Jurkat, Clone E6-1 (cell line): ENCODE measurements at regions not wholly inside any gene's neighbourhood (a gene's known extent, or its start where the extent isn't known, plus 50 kb on each side); places are given as distances from the start of the nearest gene placed in this dataset.

Experiments used
- DNase-seq: peaks from one replicate; pipeline ENCODE4 v3.0.0-alpha.2; 2011; ENCODE audit warnings: low read depth, low spot score
- H3K4me3 ChIP-seq: 2 replicates; pipeline ENCODE4 v1.5.1; 2011; ENCODE audit warnings: mild to moderate bottlenecking, low read length, control low read depth, moderate library complexity

DNA sequence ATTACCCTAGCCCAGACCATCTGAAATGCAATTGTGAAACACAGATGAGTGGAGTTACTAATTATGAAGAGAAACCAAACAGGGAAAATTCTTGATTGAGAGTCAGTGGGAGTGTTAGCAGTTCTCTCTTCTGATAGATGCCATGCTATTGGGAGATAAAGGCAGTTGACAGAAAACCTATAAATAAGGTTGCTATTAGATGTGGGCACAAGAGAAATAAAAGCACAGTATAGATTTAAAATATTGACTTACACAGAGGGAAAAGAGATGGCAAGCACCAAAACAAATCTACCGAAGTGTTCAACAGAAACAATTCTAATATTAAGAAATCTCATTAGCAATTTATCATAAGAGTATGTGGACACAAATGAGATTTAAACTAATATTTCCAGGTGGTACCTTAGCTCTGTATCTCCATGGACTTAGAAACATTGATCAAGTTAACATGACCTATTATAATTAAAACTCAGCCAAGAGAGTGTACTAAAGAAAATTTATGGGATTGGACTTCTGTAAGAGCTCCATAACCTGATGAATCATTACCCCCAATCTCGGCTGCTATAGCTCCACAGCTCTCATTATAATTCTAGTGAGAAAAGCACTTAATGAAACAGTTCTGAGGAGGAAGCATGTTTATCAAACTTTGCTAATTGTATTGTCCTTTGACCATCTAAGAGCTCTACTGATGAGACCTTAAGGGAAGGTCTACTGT, 665.0 kb upstream of the RIOK2 start:
- DNase-seq = no peak
- H3K4me3 ChIP-seq = no peak overlapping the region

GRCh38 chr5:97851036-97851435, 668.0 kb upstream of the RIOK2 start:
- no peak overlapping the region for H3K4me3 ChIP-seq
- no peak for DNase-seq

DNA sequence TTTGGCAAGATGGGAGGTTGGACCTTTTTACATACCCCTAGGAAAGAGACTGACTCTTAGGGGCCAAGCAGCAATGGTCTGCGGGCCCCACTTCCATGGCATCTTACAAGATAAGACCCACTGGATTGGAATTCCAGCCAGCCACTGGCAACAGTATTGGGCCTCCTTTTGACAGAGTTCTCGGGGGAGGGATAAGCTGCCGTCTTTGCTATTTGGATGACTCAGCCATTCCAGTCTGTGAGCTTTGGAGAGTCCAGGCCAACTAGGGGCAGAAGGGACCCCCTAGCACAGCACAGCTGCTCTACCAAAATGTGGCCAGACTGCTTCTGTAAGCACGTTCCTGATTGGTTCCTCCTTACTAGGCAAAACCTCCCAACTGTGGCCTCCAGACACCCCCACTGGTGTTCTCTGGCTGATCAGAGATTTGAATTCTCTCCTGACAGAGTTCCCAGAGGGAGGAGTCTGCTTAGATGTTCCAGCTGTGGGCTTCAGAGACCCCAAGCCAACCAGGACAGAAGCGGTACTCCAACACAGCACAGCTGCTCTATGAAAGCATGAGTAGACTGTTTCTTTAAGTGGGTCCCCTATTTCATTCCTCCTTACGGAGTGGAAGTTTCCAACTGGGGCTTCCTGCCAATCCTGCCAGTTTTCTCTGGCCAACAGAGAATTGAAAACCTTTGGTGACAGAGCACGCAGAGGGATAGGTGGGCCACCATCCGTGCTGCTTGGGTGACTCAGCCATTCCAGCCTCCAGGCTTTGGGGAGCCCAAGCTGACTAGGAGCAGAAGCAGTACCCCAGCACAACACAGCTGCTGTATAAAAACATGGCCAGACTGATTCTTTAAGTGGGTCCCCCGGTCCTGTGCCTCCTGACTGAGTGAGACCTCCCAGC, 672.1 kb upstream of the RIOK2 start:
- no peak for DNase-seq

GRCh38 chr5:97874491-97874890, 691.4 kb upstream of the RIOK2 start:
- no peak for DNase-seq
- no peak overlapping the region for H3K4me3 ChIP-seq

More for the DNA sequence above, 672.1 kb upstream of the RIOK2 start:
- no peak overlapping the region for H3K4me3 ChIP-seq

GRCh38 chr5:97876272-97876671, 693.2 kb upstream of the RIOK2 start:
- DNase-seq = no peak
- H3K4me3 ChIP-seq = no peak overlapping the region

DNA sequence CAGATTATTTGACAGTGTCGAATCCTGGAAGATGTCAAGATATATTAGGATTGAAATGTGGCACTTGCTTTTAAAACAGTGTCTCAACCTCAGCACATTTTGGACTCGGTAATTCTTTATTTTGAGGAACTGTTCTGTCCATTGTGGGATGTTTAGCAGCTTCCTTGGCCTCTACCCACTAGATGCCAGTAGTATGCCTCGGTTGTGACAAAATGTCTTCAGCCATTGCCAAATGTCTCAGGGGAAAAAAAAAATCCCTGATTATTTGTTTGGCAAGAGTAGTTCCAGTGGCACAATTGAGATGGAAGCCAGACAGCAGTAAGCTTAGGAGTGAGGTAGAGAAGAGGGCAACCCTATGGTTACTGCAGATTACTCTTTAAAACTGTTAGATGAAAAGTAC, 694.5 kb upstream of the RIOK2 start:
- no peak for DNase-seq
- H3K4me3 ChIP-seq = no peak overlapping the region

- no peak for DNase-seq
Measured at GRCh38 chr5:97888439-97888838, 705.4 kb upstream of the RIOK2 start.

GRCh38 chr5:97891971-97892370, 708.9 kb upstream of the RIOK2 start:
- no peak for DNase-seq
- H3K4me3 ChIP-seq = no peak overlapping the region

More at GRCh38 chr5:97888439-97888838, 705.4 kb upstream of the RIOK2 start:
- no peak overlapping the region for H3K4me3 ChIP-seq

DNA sequence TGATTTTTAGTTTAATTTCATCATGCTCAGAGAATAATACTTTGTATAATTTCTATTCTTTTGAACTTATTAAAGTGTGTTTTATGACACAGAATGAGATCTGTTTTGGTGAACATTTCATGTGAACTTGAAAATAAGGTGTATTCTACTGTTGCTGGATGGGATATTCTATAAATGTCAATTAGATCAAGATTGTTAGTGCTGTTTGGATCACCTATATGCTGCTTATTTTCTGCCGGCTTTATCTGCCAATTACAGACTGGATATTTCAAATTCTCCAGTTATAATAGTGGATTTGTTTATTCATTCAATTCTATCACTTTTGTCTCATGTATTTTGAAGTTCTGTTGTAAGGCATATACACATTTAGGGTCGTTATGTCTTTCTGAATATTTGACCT, 720.7 kb upstream of the RIOK2 start:
- no peak overlapping the region for H3K4me3 ChIP-seq
- DNase-seq = no peak

DNA sequence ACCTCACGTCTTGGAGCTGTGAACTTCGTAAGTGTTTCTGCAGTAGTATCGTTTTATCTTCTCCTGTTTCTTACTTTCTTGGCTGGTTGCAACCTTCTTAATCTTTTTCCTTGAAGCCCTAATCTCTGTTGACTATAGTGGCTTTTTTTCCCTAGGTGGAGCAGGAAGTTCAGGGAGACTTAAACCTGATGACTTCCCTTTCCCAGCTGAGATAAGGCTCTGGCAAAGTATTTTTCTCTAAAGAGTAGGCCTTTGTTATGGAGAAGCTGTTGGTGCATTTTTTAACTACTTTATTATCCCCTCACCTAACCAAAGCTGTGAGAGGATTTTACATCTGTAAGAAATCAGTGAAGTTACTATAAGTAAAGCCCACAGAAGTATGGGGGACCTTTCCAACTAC, 723.1 kb upstream of the RIOK2 start:
- no peak overlapping the region for H3K4me3 ChIP-seq
- DNase-seq = no peak

GRCh38 chr5:97907646-97908400, 724.8 kb upstream of the RIOK2 start:
- no peak overlapping the region for H3K4me3 ChIP-seq
- no peak for DNase-seq

GRCh38 chr5:97909541-97909940, 726.5 kb upstream of the RIOK2 start:
- no peak for DNase-seq
- no peak overlapping the region for H3K4me3 ChIP-seq

- H3K4me3 ChIP-seq = no peak overlapping the region
- DNase-seq = no peak
Measured at GRCh38 chr5:97914483-97914882, 731.4 kb upstream of the RIOK2 start.

GRCh38 chr5:97915106-97915505, 732.1 kb upstream of the RIOK2 start:
- H3K4me3 ChIP-seq = no peak overlapping the region
- no peak for DNase-seq

DNA sequence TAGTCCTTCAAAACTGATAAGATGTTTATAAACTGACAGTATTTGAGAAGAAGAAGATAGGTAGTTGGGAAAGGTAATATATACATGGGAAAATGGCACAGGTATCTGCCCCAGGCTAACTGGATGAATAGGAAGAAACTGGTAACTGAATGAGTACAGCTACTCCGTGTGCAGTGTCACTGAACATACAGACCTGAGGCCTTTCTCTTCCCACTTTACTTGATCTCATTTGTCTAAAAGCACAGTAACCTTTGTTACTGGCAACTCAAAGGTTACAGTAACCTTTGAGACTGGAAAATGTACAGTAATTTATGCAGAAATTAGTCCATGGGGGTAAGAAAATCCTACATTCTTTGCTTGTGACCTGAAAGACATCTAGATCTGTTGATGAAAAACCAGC, 735.0 kb upstream of the RIOK2 start:
- no peak for DNase-seq
- H3K4me3 ChIP-seq = no peak overlapping the region

- no peak overlapping the region for H3K4me3 ChIP-seq
- no peak for DNase-seq
Measured at GRCh38 chr5:97918620-97919019, 735.6 kb upstream of the RIOK2 start.

- DNase-seq = no peak
- H3K4me3 ChIP-seq = no peak overlapping the region
Measured at GRCh38 chr5:97919719-97920118, 736.7 kb upstream of the RIOK2 start.

DNA sequence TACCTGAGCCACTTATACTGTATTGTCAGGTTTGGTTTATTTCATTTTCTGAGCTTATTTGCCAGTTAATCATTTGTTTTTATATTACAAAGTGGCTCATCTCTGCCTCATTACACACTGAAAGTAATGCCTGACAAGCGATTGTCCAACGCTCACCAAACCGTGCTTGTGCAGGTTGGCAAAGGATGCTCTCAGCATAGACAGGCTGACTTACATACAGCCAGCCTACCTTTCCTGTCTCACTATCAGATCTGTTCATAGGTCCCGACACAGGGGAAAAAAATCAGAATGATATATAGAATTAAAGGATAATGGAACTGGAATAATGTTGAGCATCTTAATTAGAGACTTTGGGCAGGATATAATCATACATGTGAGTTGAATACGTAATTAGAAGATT, 739.7 kb upstream of the RIOK2 start:
- DNase-seq = no peak
- H3K4me3 ChIP-seq = no peak overlapping the region

- DNase-seq = no peak
- H3K4me3 ChIP-seq = no peak overlapping the region
Measured at GRCh38 chr5:97923496-97923895, 740.4 kb upstream of the RIOK2 start.

- DNase-seq = no peak
- H3K4me3 ChIP-seq = no peak overlapping the region
Measured at GRCh38 chr5:97923997-97924396, 741.0 kb upstream of the RIOK2 start.
